Effector memory CD8-positive, alpha-beta T cell (primary cell): ENCODE measurements at regions not wholly inside any gene's neighbourhood (a gene's known extent, or its start where the extent isn't known, plus 50 kb on each side); places are given as distances from the start of the nearest gene placed in this dataset.

Experiments used
- ATAC-seq: fragments of 150-1000 bp; cut with Tn5 transposase; replicated peaks from 2 replicates; pipeline ENCODE4 v1.10.0; 2021; ENCODE audit warnings: mild to moderate bottlenecking, moderate library complexity
- DNase-seq, 3 experiments: peaks; one replicate each; pipeline ENCODE4 v3.0.0; 2021
- H3K27ac Mint-ChIP-seq, 2 donors: one replicate each; pipeline ENCODE4 v1.8.0; 2022; ENCODE audit warnings: mild to moderate bottlenecking in 2 of 2, mixed read lengths in 2 of 2, moderate library complexity in 2 of 2
- H3K27me3 Mint-ChIP-seq, 2 donors: one replicate each; pipeline ENCODE4 v1.8.0; 2022; ENCODE audit warnings: mixed read lengths in 2 of 2
- H3K36me3 Mint-ChIP-seq: one replicate; pipeline ENCODE4 v1.8.0; 2022; ENCODE audit warnings: mild to moderate bottlenecking, moderate library complexity, mixed read lengths; ENCODE audit not compliant: insufficient read depth
- H3K4me1 Mint-ChIP-seq, 2 donors: one replicate each; pipeline ENCODE4 v1.8.0; 2022; ENCODE audit warnings: low read depth in 2 of 2, mixed read lengths in 2 of 2
- H3K4me3 Mint-ChIP-seq, 2 donors: one replicate each; pipeline ENCODE4 v1.8.0; 2022; ENCODE audit warnings: mild to moderate bottlenecking in 2 of 2, mixed read lengths in 2 of 2, moderate library complexity in 2 of 2
- H3K9me3 Mint-ChIP-seq, 2 donors: one replicate each; pipeline ENCODE4 v1.8.0; 2022; ENCODE audit warnings: mixed read lengths in 2 of 2

- no peak overlapping the region for H3K27ac Mint-ChIP-seq
- H3K36me3 Mint-ChIP-seq, result no peaks in the 10 kb centered on the region
- ATAC-seq (no peak), DNase-seq (no peak)
- H3K4me1 Mint-ChIP-seq, result no peaks in the 10 kb centered on the region
- no peak overlapping the region for H3K4me3 Mint-ChIP-seq
- peaks cover 0 to 9% of the 10 kb centered on the region in 2 donors for H3K9me3 Mint-ChIP-seq
- H3K27me3 Mint-ChIP-seq, result peaks cover 0 to 7% of the 10 kb centered on the region in 2 donors
Observed at GRCh38 chr22:48660790-48661740, 1166.6 kb downstream of the BRD1 start.

- no peak overlapping the region for H3K27ac Mint-ChIP-seq
Observed at GRCh38 chr22:48660104-48660789, 1167.4 kb downstream of the BRD1 start.

GRCh38 chr22:48659404-48659996 lies 1168.2 kb downstream of the BRD1 start:
- peaks cover 0 to 9% of the 10 kb centered on the region in 2 donors for H3K9me3 Mint-ChIP-seq
- no peak overlapping the region for H3K4me3 Mint-ChIP-seq
- ATAC-seq, result no peak
- peaks cover 0 to 7% of the 10 kb centered on the region in 2 donors for H3K27me3 Mint-ChIP-seq
- H3K27ac Mint-ChIP-seq, result no peak overlapping the region
- no peaks in the 10 kb centered on the region for H3K36me3 Mint-ChIP-seq
- H3K4me1 Mint-ChIP-seq, result no peaks in the 10 kb centered on the region
- DNase-seq, result no peak

More at GRCh38 chr22:48660104-48660789, 1167.4 kb downstream of the BRD1 start:
- DNase-seq (no peak), ATAC-seq (no peak)
- Mint-ChIP-seq H3K27me3 (peaks cover 0 to 7% of the 10 kb centered on the region in 2 donors), H3K9me3 (peaks cover 0 to 10% of the 10 kb centered on the region in 2 donors), H3K4me1 (no peaks in the 10 kb centered on the region), H3K36me3 (no peaks in the 10 kb centered on the region), H3K4me3 (no peak overlapping the region)

GRCh38 chr22:48658871-48659270 lies 1168.8 kb downstream of the BRD1 start:
- Mint-ChIP-seq H3K27me3 (peaks cover 0 to 7% of the 10 kb centered on the region in 2 donors), H3K36me3 (no peaks in the 10 kb centered on the region), H3K4me3 (no peak overlapping the region), H3K9me3 (peaks cover 0 to 5% of the 10 kb centered on the region in 2 donors), H3K4me1 (no peaks in the 10 kb centered on the region), H3K27ac (no peak overlapping the region)
- DNase-seq (no peak), ATAC-seq (no peak)

GRCh38 chr22:48658246-48658645 lies 1169.4 kb downstream of the BRD1 start:
- Mint-ChIP-seq H3K4me3 (no peak overlapping the region), H3K27ac (no peak overlapping the region), H3K36me3 (no peaks in the 10 kb centered on the region), H3K27me3 (peaks cover 0 to 7% of the 10 kb centered on the region in 2 donors), H3K9me3 (peaks cover 0 to 5% of the 10 kb centered on the region in 2 donors), H3K4me1 (no peaks in the 10 kb centered on the region)
- DNase-seq (no peak), ATAC-seq (no peak)

GRCh38 chr22:48654492-48654891 lies 1173.2 kb downstream of the BRD1 start:
- Mint-ChIP-seq H3K4me3 (no peak overlapping the region), H3K36me3 (no peaks in the 10 kb centered on the region), H3K27ac (no peak overlapping the region), H3K27me3 (no peaks in the 10 kb centered on the region), H3K4me1 (no peaks in the 10 kb centered on the region), H3K9me3 (peaks cover 0 to 2% of the 10 kb centered on the region in 2 donors)
- DNase-seq (no peak), ATAC-seq (no peak)

- Mint-ChIP-seq H3K27ac (no peak overlapping the region), H3K4me3 (no peak overlapping the region), H3K36me3 (no peaks in the 10 kb centered on the region), H3K9me3 (peaks cover 0 to 2% of the 10 kb centered on the region in 2 donors), H3K4me1 (no peaks in the 10 kb centered on the region), H3K27me3 (no peaks in the 10 kb centered on the region)
- ATAC-seq, result no peak
- DNase-seq, result no peak
Observed at GRCh38 chr22:48653929-48654328, 1173.7 kb downstream of the BRD1 start.

- Mint-ChIP-seq H3K27ac (no peak overlapping the region), H3K36me3 (no peaks in the 10 kb centered on the region), H3K27me3 (no peaks in the 10 kb centered on the region), H3K9me3 (peaks cover 0 to 2% of the 10 kb centered on the region in 2 donors), H3K4me3 (no peak overlapping the region), H3K4me1 (no peaks in the 10 kb centered on the region)
- DNase-seq (no peak), ATAC-seq (no peak)
Observed at GRCh38 chr22:48653306-48653705, 1174.4 kb downstream of the BRD1 start.

- H3K4me1 Mint-ChIP-seq, result no peaks in the 10 kb centered on the region
- no peak for DNase-seq
- ATAC-seq, result no peak
- no peaks in the 10 kb centered on the region for H3K36me3 Mint-ChIP-seq
- H3K4me3 Mint-ChIP-seq, result no peak overlapping the region
- no peaks in the 10 kb centered on the region for H3K27me3 Mint-ChIP-seq
- H3K9me3 Mint-ChIP-seq, result peaks cover 0 to 2% of the 10 kb centered on the region in 2 donors
- no peak overlapping the region for H3K27ac Mint-ChIP-seq
Observed at GRCh38 chr22:48652796-48653195, 1174.9 kb downstream of the BRD1 start.

GRCh38 chr22:48651981-48652538 lies 1175.6 kb downstream of the BRD1 start:
- no peak for ATAC-seq
- DNase-seq, result no peak
- Mint-ChIP-seq H3K9me3 (peaks cover 0 to 2% of the 10 kb centered on the region in 2 donors), H3K4me3 (no peak overlapping the region), H3K27me3 (no peaks in the 10 kb centered on the region), H3K36me3 (no peaks in the 10 kb centered on the region), H3K4me1 (no peaks in the 10 kb centered on the region), H3K27ac (no peak overlapping the region)

GRCh38 chr22:48651036-48651890 lies 1176.4 kb downstream of the BRD1 start:
- H3K27ac Mint-ChIP-seq, result no peak overlapping the region
- no peak overlapping the region for H3K4me3 Mint-ChIP-seq
- no peaks in the 10 kb centered on the region for H3K36me3 Mint-ChIP-seq
- H3K9me3 Mint-ChIP-seq, result peaks cover 0 to 2% of the 10 kb centered on the region in 2 donors
- no peaks in the 10 kb centered on the region for H3K27me3 Mint-ChIP-seq
- DNase-seq, result no peak
- ATAC-seq, result no peak
- H3K4me1 Mint-ChIP-seq, result no peaks in the 10 kb centered on the region

GRCh38 chr22:48650323-48651035 lies 1177.2 kb downstream of the BRD1 start:
- DNase-seq (no peak), ATAC-seq (no peak)
- Mint-ChIP-seq H3K9me3 (peaks cover 0 to 1% of the 10 kb centered on the region in 2 donors), H3K27ac (no peak overlapping the region), H3K4me3 (no peak overlapping the region), H3K36me3 (no peaks in the 10 kb centered on the region), H3K27me3 (no peaks in the 10 kb centered on the region), H3K4me1 (no peaks in the 10 kb centered on the region)
